H1 (cell line): ENCODE measurements at regions not wholly inside any gene's neighbourhood (a gene's known extent, or its start where the extent isn't known, plus 50 kb on each side); places are given as distances from the start of the nearest gene placed in this dataset.

Experiments used
- CTCF ChIA-PET: fragments of 300-600 bp; sonication (Branson Sonifier 250); formaldehyde crosslinking; loops from one replicate; lab custom pipeline; 2021; ENCODE audit not compliant: partially characterized antibody; lab: Charles Lee
- POLR2A ChIA-PET: fragments of 300-600 bp; sonication (Branson Sonifier 250); formaldehyde crosslinking; loops from one replicate; lab custom pipeline; 2021; ENCODE audit warnings: inconsistent platforms; ENCODE audit not compliant: partially characterized antibody; lab: Charles Lee
- DNase-seq, 2 experiments: peaks; one replicate each; pipeline versions ENCODE4 v3.0.0 to v3.0.0-alpha.2; 2010 to 2022; ENCODE audit warnings: low spot score in 2 of 2, low read depth in 1 of 2, mixed read lengths in 1 of 2
- FAIRE-seq: peaks from 2 replicates; lab custom pipeline; 2011; peaks lifted over from hg19 to GRCh38; lab: Jason Lieb, UNC
- H2AFZ ChIP-seq: 2 replicates; pipeline ENCODE4 v1.8.1; 2012; ENCODE audit warnings: low read length, inconsistent platforms
- H2AK5ac ChIP-seq: 2 replicates; pipeline ENCODE4 v1.6.1; 2013; ENCODE audit warnings: low read depth, low read length
- H2BK120ac ChIP-seq: replicated peaks from 2 replicates; pipeline ENCODE3; 2013; ENCODE audit warnings: low read depth, low read length, inconsistent platforms
- H2BK12ac ChIP-seq: 2 replicates; pipeline ENCODE4 v1.6.1; 2013; ENCODE audit warnings: low read depth, low read length
- H2BK15ac ChIP-seq: 2 replicates; pipeline ENCODE4 v1.6.1; 2013; ENCODE audit warnings: low read length
- H2BK20ac ChIP-seq: 2 replicates; pipeline ENCODE4 v1.6.1; 2013; ENCODE audit warnings: low read length
- H2BK5ac ChIP-seq: 2 replicates; pipeline ENCODE4 v1.6.1; 2013; ENCODE audit warnings: low read depth, low read length
- H3K14ac ChIP-seq: 2 replicates; pipeline ENCODE4 v1.6.1; 2013; ENCODE audit warnings: inconsistent platforms; ENCODE audit not compliant: insufficient read length
- H3K18ac ChIP-seq: 2 replicates; pipeline ENCODE4 v1.6.1; 2013; ENCODE audit warnings: low read length; ENCODE audit errors: extremely low read depth
- H3K23ac ChIP-seq: 2 replicates; pipeline ENCODE4 v1.6.1; 2013; ENCODE audit warnings: inconsistent platforms; ENCODE audit not compliant: insufficient read length
- H3K23me2 ChIP-seq: 2 replicates; pipeline ENCODE4 v1.6.1; 2013; ENCODE audit warnings: low read depth, low read length
- H3K27ac ChIP-seq: 2 replicates; pipeline ENCODE4 v1.6.1; 2011; ENCODE audit warnings: low read depth, low read length, inconsistent platforms
- H3K27me3 ChIP-seq, 4 experiments: replicated peaks in 1 of 4; 1 replicate in 1 of 4; 2 replicates in 3 of 4; pipeline versions ENCODE4 v1.6.1 to v1.8.1; 2011 to 2013; ENCODE audit warnings: low read length in 3 of 4, mild to moderate bottlenecking in 3 of 4, inconsistent platforms in 2 of 4, mixed read lengths in 2 of 4, moderate library complexity in 1 of 4; ENCODE audit not compliant: control insufficient read depth in 3 of 4, insufficient read depth in 3 of 4; ENCODE audit errors: extremely low read depth in 1 of 4
- H3K36me3 ChIP-seq, 4 experiments: 2 replicates each; pipeline versions ENCODE4 v1.6.1 to v1.8.1; 2011 to 2013; ENCODE audit warnings: mild to moderate bottlenecking in 4 of 4, low read length in 3 of 4, moderate library complexity in 2 of 4, control low read depth in 1 of 4, inconsistent platforms in 1 of 4; ENCODE audit not compliant: insufficient read depth in 4 of 4, control insufficient read depth in 2 of 4
- H3K4ac ChIP-seq: replicated peaks from 2 replicates; pipeline ENCODE3; 2013; ENCODE audit warnings: low read length, low read depth, mixed read lengths, inconsistent platforms; ENCODE audit not compliant: insufficient read length
- H3K4me1 ChIP-seq, 4 experiments: replicated peaks in 1 of 4; 1 replicate in 1 of 4; 2 replicates in 3 of 4; pipeline versions ENCODE4 v1.6.1 to v1.8.1; 2011 to 2013; ENCODE audit warnings: low read length in 3 of 4, inconsistent platforms in 2 of 4, mixed read lengths in 1 of 4; ENCODE audit not compliant: insufficient read depth in 4 of 4, control insufficient read depth in 3 of 4
- H3K4me2 ChIP-seq, 2 experiments: 2 replicates each; pipeline versions ENCODE4 v1.6.1 to v1.8.1; 2011 to 2013; ENCODE audit warnings: low read depth in 2 of 2, low read length in 2 of 2, control low read depth in 1 of 2, inconsistent platforms in 1 of 2, mild to moderate bottlenecking in 1 of 2; ENCODE audit not compliant: insufficient read depth in 1 of 2
- H3K4me3 ChIP-seq, 4 experiments: fragments of 200-600, 300-600 bp in 1 of 4; sonication (generic), shearing (Covaris generic), sonication (Bioruptor Twin) in 1 of 4; 2 replicates each; pipeline versions ENCODE4 v1.5.1 to v1.8.1; 2011 to 2016; ENCODE audit warnings: low read length in 4 of 4, low read depth in 3 of 4, control low read depth in 2 of 4, inconsistent platforms in 2 of 4, mild to moderate bottlenecking in 2 of 4, mixed read lengths in 1 of 4, moderate library complexity in 1 of 4; ENCODE audit not compliant: insufficient read depth in 2 of 4; ENCODE audit errors: extremely low read depth in 1 of 4
- H3K56ac ChIP-seq: replicated peaks from 2 replicates; pipeline ENCODE3; 2013; ENCODE audit warnings: low read depth, mild to moderate bottlenecking, mixed read lengths, low read length, inconsistent platforms; ENCODE audit not compliant: insufficient read length
- H3K79me1 ChIP-seq: 2 replicates; pipeline ENCODE4 v1.6.1; 2013; ENCODE audit warnings: low read depth, low read length, control low read depth
- H3K79me2 ChIP-seq, 2 experiments: 2 replicates each; pipeline versions ENCODE4 v1.6.1 to v1.8.1; 2012 to 2013; ENCODE audit warnings: low read length in 2 of 2, mild to moderate bottlenecking in 2 of 2, inconsistent platforms in 1 of 2; ENCODE audit not compliant: insufficient read depth in 2 of 2, control insufficient read depth in 1 of 2
- H3K9ac ChIP-seq, 4 experiments: replicated peaks in 1 of 4; 1 replicate in 1 of 4; 2 replicates in 3 of 4; pipeline versions ENCODE4 v1.6.1 to v1.8.1; 2011 to 2013; ENCODE audit warnings: low read depth in 3 of 4, low read length in 3 of 4, control low read depth in 2 of 4, mild to moderate bottlenecking in 2 of 4, moderate library complexity in 2 of 4, inconsistent platforms in 1 of 4; ENCODE audit errors: extremely low read depth in 1 of 4
- H3K9me3 ChIP-seq, 2 experiments: 2 replicates each; pipeline versions ENCODE4 v1.6.1 to v1.8.1; 2012 to 2013; ENCODE audit warnings: mild to moderate bottlenecking in 2 of 2, moderate library complexity in 2 of 2, control low read depth in 1 of 2, inconsistent platforms in 1 of 2, low read depth in 1 of 2, low read length in 1 of 2, mixed read lengths in 1 of 2; ENCODE audit not compliant: insufficient read depth in 2 of 2
- H4K20me1 ChIP-seq, 2 experiments: replicated peaks in 1 of 2; 2 replicates each; pipeline versions ENCODE3 to v1.8.1; 2011 to 2013; ENCODE audit warnings: inconsistent platforms in 2 of 2, low read length in 2 of 2, mild to moderate bottlenecking in 1 of 2; ENCODE audit not compliant: insufficient read depth in 2 of 2, control insufficient read depth in 1 of 2
- H4K5ac ChIP-seq: 2 replicates; pipeline ENCODE4 v1.6.1; 2013; ENCODE audit warnings: low read length, low read depth, mixed read lengths, inconsistent platforms; ENCODE audit not compliant: insufficient read length
- H4K8ac ChIP-seq: 2 replicates; pipeline ENCODE4 v1.8.0; 2013; ENCODE audit warnings: mild to moderate bottlenecking, moderate library complexity, low read length, inconsistent platforms; ENCODE audit not compliant: insufficient read depth; ENCODE audit errors: extremely low read depth
- H4K91ac ChIP-seq: replicated peaks from 2 replicates; pipeline ENCODE3; 2013; ENCODE audit warnings: low read length, mixed read lengths, inconsistent platforms; ENCODE audit not compliant: insufficient read length
- SUZ12 ChIP-seq: fragments of 200-600 bp; sonication (generic); IDR thresholded peaks from 2 replicates; pipeline ENCODE4 v1.6.1; 2012; ENCODE audit warnings: mild to moderate bottlenecking, inconsistent platforms, low read length, moderate library complexity, mixed read lengths
- WGBS, 2 experiments: shearing (Covaris generic) in 1 of 2; methylation state at CpG; one replicate each; pipeline versions ENCODE4 v1.1.6 to v1.1.7; 2013 to 2015; ENCODE audit warnings: low lambda C conversion rate in 2 of 2, mixed read lengths in 2 of 2, inconsistent platforms in 1 of 2, low coverage in 1 of 2, missing lambda C conversion rate in 1 of 2; ENCODE audit not compliant: insufficient replicate concordance in 2 of 2, insufficient coverage in 1 of 2, insufficient read length in 1 of 2; ENCODE audit errors: extremely low coverage in 1 of 2, missing lambda C conversion rate in 1 of 2; 5-methylcytosine and 5-hydroxymethylcytosine counted together

DNA sequence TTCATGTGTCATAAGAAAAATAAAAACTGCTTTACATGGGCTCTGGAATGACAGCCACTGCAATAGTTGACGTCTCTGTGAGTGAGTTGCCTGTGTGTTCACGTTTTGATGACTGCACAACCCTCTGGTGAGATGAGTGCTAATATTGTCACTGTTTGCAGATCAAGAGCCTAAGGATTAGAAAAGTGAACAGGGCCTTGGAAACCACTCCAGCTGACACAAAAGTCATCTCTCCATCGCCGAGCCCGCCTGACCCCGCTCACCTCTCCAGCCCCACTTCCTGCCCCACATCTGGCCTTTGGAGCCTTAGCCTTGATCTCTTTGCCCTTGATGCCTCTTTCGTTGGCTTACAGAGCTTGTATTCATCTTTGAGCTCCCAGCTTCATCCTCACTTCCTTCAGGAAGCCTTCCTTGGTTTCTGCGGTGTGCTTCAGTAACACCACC is 351.7 kb downstream of the TCERG1L start:
- WGBS, 2 experiments: 90% methylated on average over 8 of the region's 8 CpGs; no CpG with 5 or more reads in 1 of the 2 experiments
- Histone ChIP-seq H2BK15ac (no peak overlapping the region), H3K4me3 (no peak overlapping the region), H2AK5ac (no peak overlapping the region), H2BK20ac (no peak overlapping the region), H3K18ac (no peak overlapping the region), H3K79me2 (no peaks in the 10 kb centered on the region), H3K36me3 (no peaks in the 10 kb centered on the region), H3K4me1 (peaks cover 0 to 4% (median 0%) of the 10 kb centered on the region in 4 experiments; a peak in 2 of 7 replicates), H3K79me1 (no peaks in the 10 kb centered on the region), H3K23me2 (no peaks in the 10 kb centered on the region), H2BK120ac (no peak overlapping the region), H3K9me3 (peaks cover 0 to 3% of the 10 kb centered on the region in 2 experiments; a peak in 1 of 4 replicates), H3K4ac (no peak overlapping the region), H4K20me1 (no peaks in the 10 kb centered on the region), H2BK12ac (no peak overlapping the region), H3K27me3 (no peaks in the 10 kb centered on the region), H3K14ac (no peak overlapping the region), H3K27ac (no peak overlapping the region), H3K56ac (no peak overlapping the region), H2AFZ (no peak overlapping the region), H3K4me2 (no peak overlapping the region), H4K5ac (no peak overlapping the region), H4K91ac (no peak overlapping the region), H3K9ac (no peak overlapping the region), H2BK5ac (no peak overlapping the region), H4K8ac (no peak overlapping the region), H3K23ac (no peak overlapping the region)
- DNase-seq (no peak), FAIRE-seq (no peak)
- ChIA-PET CTCF (interaction anchor here (2.2 kb wide), 1 partner anchor 13 kb away, joined by 4 read pairs; no protein-coding TSS in a partner anchor), POLR2A (no interaction called here)
- no peak for TF ChIP-seq SUZ12
